ENCODE measurements at regions not wholly inside any gene's neighbourhood (a gene's known extent, or its start where the extent isn't known, plus 50 kb on each side); places are given as distances from the start of the nearest gene placed in this dataset.

- TF ChIP-seq POLR2AphosphoS5 (IDR thresholded peaks at IDR 0.05), result no peak
- TF ChIP-seq, protein P1, sequence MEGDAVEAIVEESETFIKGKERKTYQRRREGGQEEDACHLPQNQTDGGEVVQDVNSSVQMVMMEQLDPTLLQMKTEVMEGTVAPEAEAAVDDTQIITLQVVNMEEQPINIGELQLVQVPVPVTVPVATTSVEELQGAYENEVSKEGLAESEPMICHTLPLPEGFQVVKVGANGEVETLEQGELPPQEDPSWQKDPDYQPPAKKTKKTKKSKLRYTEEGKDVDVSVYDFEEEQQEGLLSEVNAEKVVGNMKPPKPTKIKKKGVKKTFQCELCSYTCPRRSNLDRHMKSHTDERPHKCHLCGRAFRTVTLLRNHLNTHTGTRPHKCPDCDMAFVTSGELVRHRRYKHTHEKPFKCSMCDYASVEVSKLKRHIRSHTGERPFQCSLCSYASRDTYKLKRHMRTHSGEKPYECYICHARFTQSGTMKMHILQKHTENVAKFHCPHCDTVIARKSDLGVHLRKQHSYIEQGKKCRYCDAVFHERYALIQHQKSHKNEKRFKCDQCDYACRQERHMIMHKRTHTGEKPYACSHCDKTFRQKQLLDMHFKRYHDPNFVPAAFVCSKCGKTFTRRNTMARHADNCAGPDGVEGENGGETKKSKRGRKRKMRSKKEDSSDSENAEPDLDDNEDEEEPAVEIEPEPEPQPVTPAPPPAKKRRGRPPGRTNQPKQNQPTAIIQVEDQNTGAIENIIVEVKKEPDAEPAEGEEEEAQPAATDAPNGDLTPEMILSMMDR (IDR thresholded peaks at IDR 0.05), result no peak
- TF ChIP-seq POLR2A (IDR thresholded peaks at IDR 0.05), result no peak
- WGBS, result 77% methylated on average over 6 of the region's 6 CpGs
- Histone ChIP-seq H3K36me3 (no peaks in the 10 kb centered on the region), H3K4me1 (replicated peaks) (no peaks in the 10 kb centered on the region), H3K9me3 (no peaks in the 10 kb centered on the region), H3K4me3 (no peak overlapping the region), H3K27me3 (replicated peaks; ENCODE audit: insufficient read depth) (no peaks in the 10 kb centered on the region), H3K27ac (no peak overlapping the region)
- intact Hi-C loops (cut with DNase I), result no loop called here
- no peak for DNase-seq (ENCODE audit: low spot score)
Observed at GRCh38 chr20:50436052-50436656, 74.0 kb upstream of the PTPN1 start.

DNA sequence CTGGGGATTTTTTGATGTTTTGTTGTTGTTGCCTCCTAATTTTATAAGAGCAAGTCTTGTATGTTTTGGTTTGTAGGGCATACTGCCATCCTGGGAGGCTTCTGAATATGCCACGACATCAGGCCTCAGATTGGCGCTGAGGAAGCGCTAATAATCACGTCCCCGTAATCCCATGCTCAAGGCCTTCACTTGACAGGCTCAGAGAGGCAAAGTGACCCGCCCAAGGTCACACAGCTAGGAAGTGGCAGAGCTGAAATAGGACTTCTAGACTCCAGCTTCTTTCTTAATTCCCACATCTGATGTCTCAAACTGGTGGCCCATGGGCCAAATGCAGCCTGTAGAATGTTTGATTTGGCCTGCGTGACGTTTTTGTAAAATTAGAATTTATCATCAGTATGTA lies 73.5 kb upstream of the PTPN1 start:
- no peaks in the 10 kb centered on the region for H3K9me3 ChIP-seq
- no peaks in the 10 kb centered on the region for H3K36me3 ChIP-seq
- DNase-seq (ENCODE audit: low spot score), result no peak
- TF ChIP-seq POLR2AphosphoS5 (IDR thresholded peaks at IDR 0.05) (no peak), POLR2A (IDR thresholded peaks at IDR 0.05) (no peak)
- TF ChIP-seq, protein P1 (IDR thresholded peaks at IDR 0.05), result no peak
- no peaks in the 10 kb centered on the region for H3K4me1 ChIP-seq (replicated peaks)
- 80% methylated on average over 8 of the region's 8 CpGs for WGBS
- no peaks in the 10 kb centered on the region for H3K27me3 ChIP-seq (replicated peaks; ENCODE audit: insufficient read depth)
- H3K4me3 ChIP-seq, result no peak overlapping the region
- intact Hi-C loops (cut with DNase I), result no loop called here
- no peak overlapping the region for H3K27ac ChIP-seq

- no peaks in the 10 kb centered on the region for H3K4me1 ChIP-seq (replicated peaks)
- no peak overlapping the region for H3K4me3 ChIP-seq
- no peaks in the 10 kb centered on the region for H3K27me3 ChIP-seq (replicated peaks; ENCODE audit: insufficient read depth)
- no peak for DNase-seq (ENCODE audit: low spot score)
- TF ChIP-seq, protein P1 (IDR thresholded peaks at IDR 0.05), result no peak
- no peak for TF ChIP-seq POLR2AphosphoS5 (IDR thresholded peaks at IDR 0.05)
- peak; percentile 31 for TF ChIP-seq POLR2A (IDR thresholded peaks at IDR 0.05)
- no peak overlapping the region for H3K27ac ChIP-seq
- H3K9me3 ChIP-seq, result no peaks in the 10 kb centered on the region
- WGBS, result 60% methylated on average over 9 of the region's 9 CpGs
- intact Hi-C loops (cut with DNase I), result no loop called here
- no peaks in the 10 kb centered on the region for H3K36me3 ChIP-seq
Observed at GRCh38 chr20:50438986-50439407, 71.2 kb upstream of the PTPN1 start.

DNA sequence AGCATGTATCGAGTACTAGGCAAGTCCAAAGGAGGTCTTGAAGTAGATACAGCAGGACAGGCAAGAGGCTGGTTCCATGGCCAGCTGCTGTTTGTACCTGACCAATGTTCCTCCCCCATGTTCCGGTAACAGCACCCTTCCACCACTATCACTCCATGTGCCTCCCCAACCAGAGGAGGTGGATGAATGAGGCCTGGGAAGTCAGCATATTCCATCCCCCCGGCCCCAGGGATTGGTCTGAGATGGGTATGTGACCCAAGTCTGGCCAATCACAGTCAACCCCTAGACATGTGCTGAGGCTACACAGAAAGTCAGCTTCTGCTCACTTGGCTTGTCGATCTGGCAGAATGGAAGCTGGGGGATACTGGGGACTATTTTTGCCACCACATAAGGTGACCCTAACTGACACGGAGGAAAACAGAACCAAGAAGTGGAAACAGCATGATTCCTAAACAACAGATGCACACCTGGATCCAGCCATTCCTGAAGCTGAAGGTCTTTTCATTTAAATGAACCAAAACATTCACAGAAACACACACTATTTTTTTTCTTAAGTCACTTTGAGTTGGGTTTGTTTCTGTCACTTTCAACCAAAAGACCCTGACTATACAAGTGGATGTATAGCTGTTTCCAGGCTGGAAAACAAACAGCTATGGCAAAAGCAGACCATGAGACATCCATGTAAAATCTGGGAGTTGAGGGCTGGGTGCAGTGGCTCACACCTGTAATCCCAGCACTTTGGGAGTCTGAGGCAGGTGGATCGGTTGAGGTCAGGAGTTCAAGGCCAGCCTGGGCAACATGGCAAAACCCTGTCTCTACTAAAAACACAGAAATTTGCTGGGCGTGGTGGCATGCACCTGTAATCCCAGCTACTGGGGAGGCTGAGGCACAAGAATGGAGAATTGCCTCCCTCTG lies 70.4 kb upstream of the PTPN1 start:
- H3K4me3 ChIP-seq, result no peak overlapping the region
- intact Hi-C loops (cut with DNase I), result no loop called here
- H3K9me3 ChIP-seq, result no peaks in the 10 kb centered on the region
- no peak for DNase-seq (ENCODE audit: low spot score)
- 95% methylated on average over 7 of the region's 7 CpGs for WGBS
- TF ChIP-seq, protein P1 (IDR thresholded peaks at IDR 0.05), result no peak
- no peak for TF ChIP-seq POLR2A (IDR thresholded peaks at IDR 0.05)
- TF ChIP-seq POLR2AphosphoS5 (IDR thresholded peaks at IDR 0.05), result no peak
- H3K36me3 ChIP-seq, result no peaks in the 10 kb centered on the region
- no peaks in the 10 kb centered on the region for H3K27me3 ChIP-seq (replicated peaks; ENCODE audit: insufficient read depth)
- H3K4me1 ChIP-seq (replicated peaks), result no peaks in the 10 kb centered on the region
- no peak overlapping the region for H3K27ac ChIP-seq
